Colonic mucosa (tissue), 4 donors: ENCODE measurements at regions not wholly inside any gene's neighbourhood (a gene's known extent, or its start where the extent isn't known, plus 50 kb on each side); places are given as distances from the start of the nearest gene placed in this dataset.

Experiments
- DNase-seq: peaks from one replicate; pipeline ENCODE4 v3.0.0-alpha.2; 2020
- H3K27ac ChIP-seq: fragments of 200-600 bp; one replicate; pipeline ENCODE4 v1.8.0; 2021
- H3K27me3 ChIP-seq: fragments of 200-600 bp; one replicate; pipeline ENCODE4 v1.8.0; 2021
- H3K36me3 ChIP-seq: fragments of 200-600 bp; one replicate; pipeline ENCODE4 v1.8.0; 2021
- H3K4me1 ChIP-seq: fragments of 200-600 bp; one replicate; pipeline ENCODE4 v1.8.0; 2021; ENCODE audit warnings: mild to moderate bottlenecking
- H3K4me3 ChIP-seq: fragments of 200-600 bp; one replicate; pipeline ENCODE4 v1.8.0; 2021
- H3K9ac ChIP-seq, 2 donors: one replicate each; pipeline ENCODE4 v1.7.0; 2013; ENCODE audit warnings: control low read depth in 2 of 2, low read depth in 2 of 2, low read length in 2 of 2
- H3K9me3 ChIP-seq: fragments of 200-600 bp; one replicate; pipeline ENCODE4 v1.8.0; 2021
- CTCF ChIP-seq: fragments of 200-600 bp; IDR thresholded peaks from one replicate; pipeline ENCODE4 v1.8.0; 2022; ENCODE audit warnings: antibody characterized with exemption, mild to moderate bottlenecking
- intact Hi-C: fragments of 100-400 bp; cut with DNase I; formaldehyde crosslinking; loops from one replicate; pipeline ENCODE4 v1.14.1; 2022
- donor health status: healthy.
- donor health status: DM: no; HTN: no; CAD: no.
- donor health status: DM: no; HTN: no; CAD: no.

DNA sequence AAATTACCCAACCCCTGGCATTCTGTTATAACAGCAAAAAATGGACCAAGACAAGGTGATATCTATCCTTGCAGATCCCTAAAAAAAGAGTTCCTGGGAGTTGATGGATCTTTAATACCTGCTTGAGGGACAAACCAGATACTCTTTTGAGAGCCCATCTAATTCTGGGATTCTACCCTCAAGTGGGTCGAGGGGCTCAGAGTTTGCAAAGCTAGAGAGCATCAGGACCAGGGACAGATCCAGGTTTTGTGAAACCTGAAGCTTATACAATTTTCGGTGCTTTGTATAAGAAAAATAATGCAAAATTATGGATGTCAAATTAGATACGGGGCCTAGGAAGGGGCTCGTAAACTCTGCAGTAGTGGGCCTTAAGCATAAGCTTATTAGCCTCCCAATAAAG is 130.5 kb upstream of the CRHR1 start:
- Histone ChIP-seq H3K27ac (no peak overlapping the region), H3K27me3 (no peaks in the 10 kb centered on the region), H3K9ac (no peak overlapping the region), H3K9me3 (no peaks in the 10 kb centered on the region), H3K4me1 (no peaks in the 10 kb centered on the region), H3K36me3 (no peaks in the 10 kb centered on the region), H3K4me3 (no peak overlapping the region)
- DNase-seq: no peak
- intact Hi-C loops: no loop called here
- no peak for TF ChIP-seq CTCF

GRCh38 chr17:45656527-45657181 is 127.5 kb upstream of the CRHR1 start:
- Histone ChIP-seq H3K27me3 (no peaks in the 10 kb centered on the region), H3K4me1 (no peaks in the 10 kb centered on the region), H3K9me3 (no peaks in the 10 kb centered on the region), H3K4me3 (no peak overlapping the region), H3K9ac (no peak overlapping the region), H3K27ac (no peak overlapping the region), H3K36me3 (no peaks in the 10 kb centered on the region)
- DNase-seq: no peak
- intact Hi-C loops: no loop called here
- no peak for TF ChIP-seq CTCF

- no peak for TF ChIP-seq CTCF
- no peak overlapping the region for H3K4me3 ChIP-seq
- DNase-seq: no peak
- H3K9me3 ChIP-seq: no peaks in the 10 kb centered on the region
- H3K36me3 ChIP-seq: no peaks in the 10 kb centered on the region
- no peaks in the 10 kb centered on the region for H3K4me1 ChIP-seq
- intact Hi-C loops: no loop called here
- H3K27me3 ChIP-seq: no peaks in the 10 kb centered on the region
- no peak overlapping the region for H3K9ac ChIP-seq
- H3K27ac ChIP-seq: no peak overlapping the region
These were observed 123.6 kb upstream of the CRHR1 start for GRCh38 chr17:45660474-45660873.

- H3K27me3 ChIP-seq: no peaks in the 10 kb centered on the region
- no peaks in the 10 kb centered on the region for H3K36me3 ChIP-seq
- DNase-seq: no peak
- intact Hi-C loops: no loop called here
- H3K9me3 ChIP-seq: no peaks in the 10 kb centered on the region
- H3K4me1 ChIP-seq: no peaks in the 10 kb centered on the region
- H3K9ac ChIP-seq: no peak overlapping the region
- H3K4me3 ChIP-seq: no peak overlapping the region
- TF ChIP-seq CTCF: no peak
- no peak overlapping the region for H3K27ac ChIP-seq
These were observed 121.7 kb upstream of the CRHR1 start for GRCh38 chr17:45662432-45662831.

DNA sequence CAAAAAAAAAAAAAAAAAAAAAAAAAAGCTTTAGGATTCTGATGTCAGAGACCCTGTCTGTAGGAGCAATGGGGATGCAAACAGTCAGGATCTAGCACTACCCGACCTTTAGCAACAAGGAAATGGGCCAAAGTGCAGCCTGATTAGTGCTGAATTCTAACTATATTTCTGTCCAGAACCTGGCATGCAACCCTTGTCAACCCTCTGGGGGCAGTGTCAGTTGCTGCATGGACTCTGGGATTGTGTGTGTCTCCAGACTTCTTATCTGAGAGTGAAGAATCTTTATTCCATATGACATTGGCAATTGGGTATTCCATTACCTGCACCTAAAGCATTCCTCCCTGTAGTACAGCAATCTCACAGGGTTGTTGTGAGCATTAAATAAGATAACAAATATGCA is 120.3 kb upstream of the CRHR1 start:
- Histone ChIP-seq H3K4me1 (no peaks in the 10 kb centered on the region), H3K27me3 (no peaks in the 10 kb centered on the region), H3K27ac (no peak overlapping the region), H3K36me3 (no peaks in the 10 kb centered on the region), H3K9me3 (no peaks in the 10 kb centered on the region), H3K4me3 (no peak overlapping the region), H3K9ac (no peak overlapping the region)
- intact Hi-C loops: no loop called here
- TF ChIP-seq CTCF: no peak
- DNase-seq: no peak
